ENCODE measurements at regions not wholly inside any gene's neighbourhood (a gene's known extent, or its start where the extent isn't known, plus 50 kb on each side); places are given as distances from the start of the nearest gene placed in this dataset.

DNA sequence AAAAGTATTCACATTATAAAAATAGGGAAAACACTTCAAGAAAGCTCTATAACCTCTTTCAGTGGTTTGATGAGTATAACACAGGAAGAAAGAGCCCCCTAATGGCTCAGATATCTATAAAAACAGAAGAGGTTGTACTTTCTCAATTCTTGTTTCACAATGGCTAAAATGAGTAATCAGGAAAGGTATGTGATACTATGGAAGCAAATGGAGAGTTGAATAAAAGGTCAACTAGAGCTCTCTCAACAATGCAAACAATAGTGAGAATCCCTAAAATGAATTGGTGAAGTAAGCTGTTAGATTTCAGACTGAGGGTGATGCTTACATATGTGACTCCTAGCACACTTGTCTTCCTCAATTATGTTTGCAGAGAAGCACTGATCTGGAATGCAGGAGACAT, 584.6 kb upstream of the CDH18 start:
- no peak overlapping the region for H3K4me3 ChIP-seq (ENCODE audit: low read length)
- no peak overlapping the region for H3K4me2 ChIP-seq (ENCODE audit: low read depth, low read length)
- DNase-seq: no peak
- no peaks in the 10 kb centered on the region for H3F3A ChIP-seq (ENCODE audit: insufficient read depth, low read length)
- no peaks in the 10 kb centered on the region for H3K4me1 ChIP-seq (ENCODE audit: low read length)
- TF ChIP-seq EZH2phosphoT487 (IDR thresholded peaks at IDR 0.05; ENCODE audit: low read length): no peak
- TF ChIP-seq, protein P1, sequence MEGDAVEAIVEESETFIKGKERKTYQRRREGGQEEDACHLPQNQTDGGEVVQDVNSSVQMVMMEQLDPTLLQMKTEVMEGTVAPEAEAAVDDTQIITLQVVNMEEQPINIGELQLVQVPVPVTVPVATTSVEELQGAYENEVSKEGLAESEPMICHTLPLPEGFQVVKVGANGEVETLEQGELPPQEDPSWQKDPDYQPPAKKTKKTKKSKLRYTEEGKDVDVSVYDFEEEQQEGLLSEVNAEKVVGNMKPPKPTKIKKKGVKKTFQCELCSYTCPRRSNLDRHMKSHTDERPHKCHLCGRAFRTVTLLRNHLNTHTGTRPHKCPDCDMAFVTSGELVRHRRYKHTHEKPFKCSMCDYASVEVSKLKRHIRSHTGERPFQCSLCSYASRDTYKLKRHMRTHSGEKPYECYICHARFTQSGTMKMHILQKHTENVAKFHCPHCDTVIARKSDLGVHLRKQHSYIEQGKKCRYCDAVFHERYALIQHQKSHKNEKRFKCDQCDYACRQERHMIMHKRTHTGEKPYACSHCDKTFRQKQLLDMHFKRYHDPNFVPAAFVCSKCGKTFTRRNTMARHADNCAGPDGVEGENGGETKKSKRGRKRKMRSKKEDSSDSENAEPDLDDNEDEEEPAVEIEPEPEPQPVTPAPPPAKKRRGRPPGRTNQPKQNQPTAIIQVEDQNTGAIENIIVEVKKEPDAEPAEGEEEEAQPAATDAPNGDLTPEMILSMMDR (IDR thresholded peaks at IDR 0.05; ENCODE audit: low read length): no peak
- no peak for TF ChIP-seq EZH2 (optimal IDR thresholded peaks at IDR 0.05; ENCODE audit: low read depth, low read length)
- H3K9ac ChIP-seq (ENCODE audit: low read length): no peak overlapping the region
- H4K20me1 ChIP-seq (ENCODE audit: insufficient read depth, low read length): no peaks in the 10 kb centered on the region
- H2AFZ ChIP-seq (ENCODE audit: low read length): no peak overlapping the region
- H3K27me3 ChIP-seq (replicated peaks; ENCODE audit: insufficient read depth, low read length): no peaks in the 10 kb centered on the region
- no peaks in the 10 kb centered on the region for H3K79me2 ChIP-seq (ENCODE audit: low read length)
- no peak overlapping the region for H3K27ac ChIP-seq (ENCODE audit: low read length)
- H3K36me3 ChIP-seq (replicated peaks; ENCODE audit: insufficient read depth, low read length): no peaks in the 10 kb centered on the region
- H3K9me2 ChIP-seq (replicated peaks; ENCODE audit: insufficient read depth, low read length): no peaks in the 10 kb centered on the region
- H3K9me3 ChIP-seq (replicated peaks; ENCODE audit: insufficient read depth, low read length): no peaks in the 10 kb centered on the region

DNA sequence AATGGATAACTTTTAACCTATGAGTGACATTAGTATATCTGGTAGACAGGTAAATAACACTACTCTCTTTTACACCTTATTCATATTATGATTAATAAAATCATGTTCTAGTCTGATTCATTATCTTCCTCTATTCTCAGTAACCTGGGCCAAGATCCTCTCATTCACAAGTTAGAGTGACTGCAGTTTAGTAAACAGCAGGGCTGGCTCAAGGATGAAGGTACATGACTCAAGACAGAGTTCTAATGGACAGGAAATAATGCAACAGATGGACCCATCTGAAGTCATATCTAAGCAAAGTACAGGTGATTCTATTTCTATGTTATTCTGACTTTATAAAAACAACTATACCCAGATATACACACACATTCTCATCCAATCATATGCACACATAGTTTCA, 582.5 kb upstream of the CDH18 start:
- H3K27ac ChIP-seq (ENCODE audit: low read length): no peak overlapping the region
- no peak for DNase-seq

DNA sequence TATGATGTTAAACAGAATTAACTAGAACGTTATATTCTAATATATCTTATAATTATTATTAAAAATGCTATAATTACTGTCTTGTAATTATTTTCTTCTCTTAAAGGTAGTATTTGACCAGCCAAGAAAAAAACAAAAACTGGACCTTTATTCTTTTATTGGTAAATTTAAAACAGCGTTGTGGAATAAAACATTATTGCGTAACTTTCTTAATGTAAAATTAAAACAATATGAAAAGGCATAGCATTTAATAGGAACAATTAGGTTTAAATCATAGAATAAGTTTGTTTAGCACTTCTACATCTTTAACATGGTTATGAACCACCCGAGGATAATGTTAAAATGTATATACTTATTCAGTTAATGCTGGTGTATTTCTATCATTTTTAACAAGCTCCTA, 574.5 kb upstream of the CDH18 start:
- H3K4me3 ChIP-seq (ENCODE audit: low read length): no peak overlapping the region
- H3K27me3 ChIP-seq (replicated peaks; ENCODE audit: insufficient read depth, low read length): no peaks in the 10 kb centered on the region
- no peak overlapping the region for H3K4me2 ChIP-seq (ENCODE audit: low read depth, low read length)
- H2AFZ ChIP-seq (ENCODE audit: low read length): no peak overlapping the region
- no peaks in the 10 kb centered on the region for H3K9me3 ChIP-seq (replicated peaks; ENCODE audit: insufficient read depth, low read length)
- DNase-seq: no peak
- no peaks in the 10 kb centered on the region for H3K9me2 ChIP-seq (replicated peaks; ENCODE audit: insufficient read depth, low read length)
- no peaks in the 10 kb centered on the region for H3K79me2 ChIP-seq (ENCODE audit: low read length)
- no peak overlapping the region for H3K9ac ChIP-seq (ENCODE audit: low read length)
- H3F3A ChIP-seq (ENCODE audit: insufficient read depth, low read length): no peaks in the 10 kb centered on the region
- no peak overlapping the region for H3K27ac ChIP-seq (ENCODE audit: low read length)
- H3K4me1 ChIP-seq (ENCODE audit: low read length): no peaks in the 10 kb centered on the region
- H4K20me1 ChIP-seq (ENCODE audit: insufficient read depth, low read length): no peaks in the 10 kb centered on the region
- no peaks in the 10 kb centered on the region for H3K36me3 ChIP-seq (replicated peaks; ENCODE audit: insufficient read depth, low read length)
- no peak for TF ChIP-seq EZH2phosphoT487 (IDR thresholded peaks at IDR 0.05; ENCODE audit: low read length)
- TF ChIP-seq, protein P1 (IDR thresholded peaks at IDR 0.05; ENCODE audit: low read length): no peak
- TF ChIP-seq EZH2 (optimal IDR thresholded peaks at IDR 0.05; ENCODE audit: low read depth, low read length): no peak

More for the DNA sequence above, 582.5 kb upstream of the CDH18 start:
- no peaks in the 10 kb centered on the region for H3K79me2 ChIP-seq (ENCODE audit: low read length)
- no peaks in the 10 kb centered on the region for H3K9me3 ChIP-seq (replicated peaks; ENCODE audit: insufficient read depth, low read length)
- no peak for TF ChIP-seq EZH2phosphoT487 (IDR thresholded peaks at IDR 0.05; ENCODE audit: low read length)
- TF ChIP-seq, protein P1 (IDR thresholded peaks at IDR 0.05; ENCODE audit: low read length): no peak
- TF ChIP-seq EZH2 (optimal IDR thresholded peaks at IDR 0.05; ENCODE audit: low read depth, low read length): no peak
- no peaks in the 10 kb centered on the region for H3K4me1 ChIP-seq (ENCODE audit: low read length)
- H3K9ac ChIP-seq (ENCODE audit: low read length): no peak overlapping the region
- H3K36me3 ChIP-seq (replicated peaks; ENCODE audit: insufficient read depth, low read length): no peaks in the 10 kb centered on the region
- H3K27me3 ChIP-seq (replicated peaks; ENCODE audit: insufficient read depth, low read length): no peaks in the 10 kb centered on the region
- no peaks in the 10 kb centered on the region for H3F3A ChIP-seq (ENCODE audit: insufficient read depth, low read length)
- H4K20me1 ChIP-seq (ENCODE audit: insufficient read depth, low read length): no peaks in the 10 kb centered on the region
- H3K9me2 ChIP-seq (replicated peaks; ENCODE audit: insufficient read depth, low read length): no peaks in the 10 kb centered on the region
- H2AFZ ChIP-seq (ENCODE audit: low read length): no peak overlapping the region
- H3K4me3 ChIP-seq (ENCODE audit: low read length): no peak overlapping the region
- H3K4me2 ChIP-seq (ENCODE audit: low read depth, low read length): no peak overlapping the region

All from MM.1S (cell line).